SK-N-SH treated with all-trans-retinoic acid at 6 μM for 48 hours (cell line): ENCODE measurements at regions not wholly inside any gene's neighbourhood (a gene's known extent, or its start where the extent isn't known, plus 50 kb on each side); places are given as distances from the start of the nearest gene placed in this dataset.

ENCODE experiments used
- ARNTL ChIP-seq: fragments of 450-650 bp; formaldehyde crosslinking; IDR thresholded peaks from 2 replicates; pipeline ENCODE4 v1.5.0; 2020; ENCODE audit warnings: low read depth, mild to moderate bottlenecking, moderate library complexity, borderline replicate concordance
- CREB5 ChIP-seq: fragments of 250-450 bp; sonication (Bioruptor Pico); IDR thresholded peaks from 2 replicates; pipeline ENCODE4 v1.5.1; 2020; ENCODE audit warnings: low read depth, mild to moderate bottlenecking, moderate library complexity
- CSDC2 ChIP-seq: fragments of 250-450 bp; sonication (Bioruptor Pico); IDR thresholded peaks from 2 replicates; pipeline ENCODE4 v1.5.0; 2020; ENCODE audit warnings: mild to moderate bottlenecking, moderate library complexity
- GLIS3 ChIP-seq: fragments of 250-450 bp; sonication (Bioruptor Pico); IDR thresholded peaks from 2 replicates; pipeline ENCODE4 v1.5.0; 2020; ENCODE audit warnings: mild to moderate bottlenecking, moderate library complexity
- ISL1 ChIP-seq: fragments of 250-450 bp; sonication (Bioruptor Pico); IDR thresholded peaks from 2 replicates; pipeline ENCODE4 v2.1.2; 2022; ENCODE audit warnings: mild to moderate bottlenecking, moderate library complexity
- PATZ1 ChIP-seq: fragments of 250-450 bp; sonication (Bioruptor Pico); IDR thresholded peaks from 2 replicates; pipeline ENCODE4 v1.8.0; 2020; ENCODE audit warnings: mild to moderate bottlenecking, moderate library complexity, borderline replicate concordance
- POU6F1 ChIP-seq: fragments of 250-450 bp; sonication (Bioruptor Pico); IDR thresholded peaks from 2 replicates; pipeline ENCODE4 v1.8.0; 2021; ENCODE audit warnings: low read depth, mild to moderate bottlenecking, moderate library complexity, borderline replicate concordance
- TSHZ2 ChIP-seq: fragments of 250-450 bp; sonication (Bioruptor Pico); IDR thresholded peaks from 2 replicates; pipeline ENCODE4 v1.5.0; 2020; ENCODE audit warnings: mild to moderate bottlenecking, moderate library complexity
- ZFP3 ChIP-seq: fragments of 250-450 bp; sonication (Bioruptor Pico); IDR thresholded peaks from 2 replicates; pipeline ENCODE4 v1.5.0; 2020; ENCODE audit warnings: mild to moderate bottlenecking, moderate library complexity
- ZNF70 ChIP-seq: fragments of 450-650 bp; formaldehyde crosslinking; IDR thresholded peaks from 2 replicates; pipeline ENCODE4 v1.5.0; 2020; ENCODE audit warnings: mild to moderate bottlenecking, moderate library complexity

GRCh38 chr19:29031216-29031615, 181.7 kb downstream of the UQCRFS1 start:
- TF ChIP-seq CREB5 (CRISPR knock-in tag) (no peak), ZNF70 (CRISPR knock-in tag) (no peak), ISL1 (no peak), PATZ1 (no peak), GLIS3 (CRISPR knock-in tag) (no peak), POU6F1 (no peak), CSDC2 (no peak), TSHZ2 (CRISPR knock-in tag) (no peak), ARNTL (no peak), ZFP3 (no peak)
